Heart left ventricle (tissue), 13 donors: ENCODE measurements at regions not wholly inside any gene's neighbourhood (a gene's known extent, or its start where the extent isn't known, plus 50 kb on each side); places are given as distances from the start of the nearest gene placed in this dataset.

ENCODE experiments used
- CTCF ChIP-seq, 12 donors: fragments of 200-600 bp; sonication (generic) in 4 of 12; IDR thresholded peaks; one replicate each; pipeline versions ENCODE4 v1.5.0 to v1.8.0; 2018 to 2022; ENCODE audit warnings: antibody characterized with exemption in 12 of 12, mild to moderate bottlenecking in 5 of 12
- POLR2A ChIP-seq, 2 donors: fragments of 450-650 bp; IDR thresholded peaks; one replicate each; pipeline ENCODE4 v1.6.1; 2017; ENCODE audit warnings: antibody characterized with exemption in 2 of 2, mild to moderate bottlenecking in 2 of 2, moderate library complexity in 2 of 2
- donor health status: ischemic (EF 13 %, LVEDD 7.1; RV severe dilation, severe dysfunction).
- donor health status: DM: no; HTN: yes; CAD: no.
- donor health status: DM: no; HTN: no; CAD: no.
- donor health status: ischemic (EF 25% LVEDD 6.9; RV normal size, moderate dysfunction).
- donor health status: ischemic (EF 25% LVEDD 5.7; RV mildly dilated, moderate dysfunction).
- donor health status: ischemic (EF 35%, LVEDD 5.7; RV mildly dilated, moderate dysfunction).
- donor health status: nonischemic (EF 11% LVEDD 7.7; RV severe dilation, severe dysfunction).
- donor health status: DM: yes; HTN: yes; CAD: no.
- donor health status: PGD.
- donor health status: ischemic (EF 29% LVEDD 5.4; RV normal size, mild dysfunction).
- donor health status: nonischemic (EF 23%, LVEDD 6.1; RV moderate dilation, normal function).

- TF ChIP-seq CTCF (IDR thresholded peaks at IDR 0.05) (no peak), POLR2A (IDR thresholded peaks at IDR 0.05) (no peak)
Observed at GRCh38 chr13:109673477-109673876, 112.9 kb downstream of the IRS2 start.
